HUDEP-2 (cell line): ENCODE measurements at regions not wholly inside any gene's neighbourhood (a gene's known extent, or its start where the extent isn't known, plus 50 kb on each side); places are given as distances from the start of the nearest gene placed in this dataset.

ENCODE experiments used
- DNase-seq, 76 experiments: peaks; one replicate each; lab custom pipeline; 2025; ENCODE audit not compliant: unreplicated experiment in 76 of 76; lab: John Stamatoyannopoulos, UW

- DNase-seq, result no peak
These were observed 349.5 kb upstream of the CPXCR1 start for GRCh38 chrX:88397551-88397950.

GRCh38 chrX:88416002-88416401, 331.0 kb upstream of the CPXCR1 start:
- no peak for DNase-seq

- no peak for DNase-seq
These were observed 330.1 kb upstream of the CPXCR1 start for GRCh38 chrX:88416965-88417364.

DNA sequence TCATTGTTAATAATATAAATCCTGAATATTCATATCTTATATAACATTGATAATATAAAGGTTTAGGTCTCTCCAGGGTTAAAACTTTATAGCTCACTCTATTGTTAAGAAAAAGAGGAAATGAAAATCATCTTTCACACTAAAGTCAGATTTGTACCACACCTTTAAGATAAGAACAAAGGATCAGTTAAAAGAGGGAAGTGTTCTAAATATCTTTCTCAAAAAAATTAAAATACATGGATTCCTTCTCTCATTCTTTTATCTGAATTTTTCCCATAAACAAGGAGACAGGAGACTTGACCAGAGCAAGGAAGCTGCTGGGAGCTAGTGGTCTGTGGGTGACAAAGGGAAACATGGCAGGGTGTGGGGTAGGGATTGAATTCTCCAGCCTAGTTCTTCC, 323.0 kb upstream of the CPXCR1 start:
- no peak for DNase-seq

DNA sequence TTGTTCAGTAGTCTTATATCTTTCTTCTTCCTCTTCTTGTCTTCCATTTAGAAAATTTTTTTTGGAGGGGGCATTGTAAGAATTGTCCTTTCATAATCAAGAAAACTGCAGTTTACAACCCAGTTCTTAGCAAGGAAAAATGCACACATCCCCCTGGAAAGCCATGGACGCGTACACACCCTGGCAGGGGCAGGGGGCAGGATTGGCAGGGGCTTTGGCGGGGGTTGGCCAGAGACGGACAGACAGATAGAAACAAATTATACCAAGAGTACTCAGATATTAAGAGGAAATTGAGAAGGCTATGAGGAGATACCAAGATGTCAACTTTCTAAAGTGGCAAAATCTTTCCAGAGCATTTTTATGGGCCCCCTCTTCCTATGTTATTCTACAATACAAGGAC, 322.5 kb upstream of the CPXCR1 start:
- DNase-seq, result no peak

DNA sequence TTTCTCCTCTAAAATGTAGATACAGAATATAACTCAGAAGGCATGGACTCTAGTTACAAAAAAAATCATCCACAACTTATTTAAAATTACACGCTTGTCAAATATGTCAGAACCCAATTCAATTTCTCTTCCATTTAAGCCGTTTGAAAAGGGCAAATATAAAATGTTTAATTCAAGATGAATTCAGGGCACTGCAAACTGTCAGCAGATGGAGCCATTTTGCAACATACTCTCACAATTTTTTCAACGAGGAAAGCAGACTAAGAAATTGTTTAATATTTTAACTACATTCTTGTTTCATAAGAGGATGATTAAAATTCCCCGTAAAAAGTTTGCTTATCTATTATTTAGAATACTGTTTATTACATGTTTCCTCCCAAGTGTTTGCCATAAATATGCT, 321.3 kb upstream of the CPXCR1 start:
- no peak for DNase-seq

DNA sequence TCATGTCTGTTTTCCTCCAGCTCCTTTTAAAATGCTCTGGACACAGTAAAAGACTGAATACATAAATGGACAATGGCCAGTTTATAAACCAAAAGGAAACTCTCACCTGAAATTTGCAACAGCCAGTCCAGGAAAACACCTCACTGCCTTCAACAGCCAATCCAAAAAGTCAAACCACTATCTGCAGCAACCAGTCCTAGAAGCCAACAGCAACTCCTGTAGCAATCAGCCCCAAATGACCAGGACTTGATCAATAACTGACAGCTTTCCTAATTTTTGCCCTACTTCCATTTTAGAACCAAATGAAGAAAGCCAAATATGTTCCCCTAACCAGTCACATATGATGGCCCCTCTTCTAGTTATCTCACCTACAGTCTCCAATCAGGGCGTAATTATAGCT, 309.5 kb upstream of the CPXCR1 start:
- no peak for DNase-seq

- no peak for DNase-seq
These were observed 308.8 kb upstream of the CPXCR1 start for GRCh38 chrX:88438209-88438608.

DNA sequence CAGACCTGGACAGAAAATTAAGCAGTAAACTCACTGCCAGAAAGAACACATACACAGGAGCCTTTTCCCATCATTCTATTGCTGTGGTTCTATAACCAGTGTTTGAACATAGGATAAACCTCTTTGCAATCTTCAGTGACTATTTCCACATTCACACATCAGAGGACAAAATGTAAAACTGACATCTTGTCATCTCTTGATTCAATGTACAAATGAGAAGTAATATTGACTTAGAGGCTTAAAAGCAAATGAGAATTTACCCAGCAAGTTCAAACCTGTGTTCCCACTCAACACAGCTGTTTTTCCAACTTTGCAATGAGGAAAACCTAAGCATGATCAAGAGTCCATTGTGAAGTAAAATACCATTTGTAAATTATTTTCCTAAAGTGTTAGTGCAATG, 307.1 kb upstream of the CPXCR1 start:
- DNase-seq, result no peak
